H1 (cell line): ENCODE measurements at regions not wholly inside any gene's neighbourhood (a gene's known extent, or its start where the extent isn't known, plus 50 kb on each side); places are given as distances from the start of the nearest gene placed in this dataset.

Experiments
- CTCF ChIA-PET: fragments of 300-600 bp; sonication (Branson Sonifier 250); formaldehyde crosslinking; loops from one replicate; lab custom pipeline; 2021; ENCODE audit not compliant: partially characterized antibody; lab: Charles Lee
- POLR2A ChIA-PET: fragments of 300-600 bp; sonication (Branson Sonifier 250); formaldehyde crosslinking; loops from one replicate; lab custom pipeline; 2021; ENCODE audit warnings: inconsistent platforms; ENCODE audit not compliant: partially characterized antibody; lab: Charles Lee
- DNase-seq, 2 experiments: peaks; one replicate each; pipeline versions ENCODE4 v3.0.0 to v3.0.0-alpha.2; 2010 to 2022; ENCODE audit warnings: low spot score in 2 of 2, low read depth in 1 of 2, mixed read lengths in 1 of 2
- FAIRE-seq: peaks from 2 replicates; lab custom pipeline; 2011; peaks lifted over from hg19 to GRCh38; lab: Jason Lieb, UNC
- H2AFZ ChIP-seq: 2 replicates; pipeline ENCODE4 v1.8.1; 2012; ENCODE audit warnings: low read length, inconsistent platforms
- H2AK5ac ChIP-seq: 2 replicates; pipeline ENCODE4 v1.6.1; 2013; ENCODE audit warnings: low read depth, low read length
- H2BK120ac ChIP-seq: replicated peaks from 2 replicates; pipeline ENCODE3; 2013; ENCODE audit warnings: low read depth, low read length, inconsistent platforms
- H2BK12ac ChIP-seq: 2 replicates; pipeline ENCODE4 v1.6.1; 2013; ENCODE audit warnings: low read depth, low read length
- H2BK15ac ChIP-seq: 2 replicates; pipeline ENCODE4 v1.6.1; 2013; ENCODE audit warnings: low read length
- H2BK20ac ChIP-seq: 2 replicates; pipeline ENCODE4 v1.6.1; 2013; ENCODE audit warnings: low read length
- H2BK5ac ChIP-seq: 2 replicates; pipeline ENCODE4 v1.6.1; 2013; ENCODE audit warnings: low read depth, low read length
- H3K14ac ChIP-seq: 2 replicates; pipeline ENCODE4 v1.6.1; 2013; ENCODE audit warnings: inconsistent platforms; ENCODE audit not compliant: insufficient read length
- H3K18ac ChIP-seq: 2 replicates; pipeline ENCODE4 v1.6.1; 2013; ENCODE audit warnings: low read length; ENCODE audit errors: extremely low read depth
- H3K23ac ChIP-seq: 2 replicates; pipeline ENCODE4 v1.6.1; 2013; ENCODE audit warnings: inconsistent platforms; ENCODE audit not compliant: insufficient read length
- H3K23me2 ChIP-seq: 2 replicates; pipeline ENCODE4 v1.6.1; 2013; ENCODE audit warnings: low read depth, low read length
- H3K27ac ChIP-seq: 2 replicates; pipeline ENCODE4 v1.6.1; 2011; ENCODE audit warnings: low read depth, low read length, inconsistent platforms
- H3K27me3 ChIP-seq, 4 experiments: replicated peaks in 1 of 4; 1 replicate in 1 of 4; 2 replicates in 3 of 4; pipeline versions ENCODE4 v1.6.1 to v1.8.1; 2011 to 2013; ENCODE audit warnings: low read length in 3 of 4, mild to moderate bottlenecking in 3 of 4, inconsistent platforms in 2 of 4, mixed read lengths in 2 of 4, moderate library complexity in 1 of 4; ENCODE audit not compliant: control insufficient read depth in 3 of 4, insufficient read depth in 3 of 4; ENCODE audit errors: extremely low read depth in 1 of 4
- H3K36me3 ChIP-seq, 4 experiments: 2 replicates each; pipeline versions ENCODE4 v1.6.1 to v1.8.1; 2011 to 2013; ENCODE audit warnings: mild to moderate bottlenecking in 4 of 4, low read length in 3 of 4, moderate library complexity in 2 of 4, control low read depth in 1 of 4, inconsistent platforms in 1 of 4; ENCODE audit not compliant: insufficient read depth in 4 of 4, control insufficient read depth in 2 of 4
- H3K4ac ChIP-seq: replicated peaks from 2 replicates; pipeline ENCODE3; 2013; ENCODE audit warnings: low read length, low read depth, mixed read lengths, inconsistent platforms; ENCODE audit not compliant: insufficient read length
- H3K4me1 ChIP-seq, 4 experiments: replicated peaks in 1 of 4; 1 replicate in 1 of 4; 2 replicates in 3 of 4; pipeline versions ENCODE4 v1.6.1 to v1.8.1; 2011 to 2013; ENCODE audit warnings: low read length in 3 of 4, inconsistent platforms in 2 of 4, mixed read lengths in 1 of 4; ENCODE audit not compliant: insufficient read depth in 4 of 4, control insufficient read depth in 3 of 4
- H3K4me2 ChIP-seq, 2 experiments: 2 replicates each; pipeline versions ENCODE4 v1.6.1 to v1.8.1; 2011 to 2013; ENCODE audit warnings: low read depth in 2 of 2, low read length in 2 of 2, control low read depth in 1 of 2, inconsistent platforms in 1 of 2, mild to moderate bottlenecking in 1 of 2; ENCODE audit not compliant: insufficient read depth in 1 of 2
- H3K4me3 ChIP-seq, 4 experiments: fragments of 200-600, 300-600 bp in 1 of 4; sonication (generic), shearing (Covaris generic), sonication (Bioruptor Twin) in 1 of 4; 2 replicates each; pipeline versions ENCODE4 v1.5.1 to v1.8.1; 2011 to 2016; ENCODE audit warnings: low read length in 4 of 4, low read depth in 3 of 4, control low read depth in 2 of 4, inconsistent platforms in 2 of 4, mild to moderate bottlenecking in 2 of 4, mixed read lengths in 1 of 4, moderate library complexity in 1 of 4; ENCODE audit not compliant: insufficient read depth in 2 of 4; ENCODE audit errors: extremely low read depth in 1 of 4
- H3K56ac ChIP-seq: replicated peaks from 2 replicates; pipeline ENCODE3; 2013; ENCODE audit warnings: low read depth, mild to moderate bottlenecking, mixed read lengths, low read length, inconsistent platforms; ENCODE audit not compliant: insufficient read length
- H3K79me1 ChIP-seq: 2 replicates; pipeline ENCODE4 v1.6.1; 2013; ENCODE audit warnings: low read depth, low read length, control low read depth
- H3K79me2 ChIP-seq, 2 experiments: 2 replicates each; pipeline versions ENCODE4 v1.6.1 to v1.8.1; 2012 to 2013; ENCODE audit warnings: low read length in 2 of 2, mild to moderate bottlenecking in 2 of 2, inconsistent platforms in 1 of 2; ENCODE audit not compliant: insufficient read depth in 2 of 2, control insufficient read depth in 1 of 2
- H3K9ac ChIP-seq, 4 experiments: replicated peaks in 1 of 4; 1 replicate in 1 of 4; 2 replicates in 3 of 4; pipeline versions ENCODE4 v1.6.1 to v1.8.1; 2011 to 2013; ENCODE audit warnings: low read depth in 3 of 4, low read length in 3 of 4, control low read depth in 2 of 4, mild to moderate bottlenecking in 2 of 4, moderate library complexity in 2 of 4, inconsistent platforms in 1 of 4; ENCODE audit errors: extremely low read depth in 1 of 4
- H3K9me3 ChIP-seq, 2 experiments: 2 replicates each; pipeline versions ENCODE4 v1.6.1 to v1.8.1; 2012 to 2013; ENCODE audit warnings: mild to moderate bottlenecking in 2 of 2, moderate library complexity in 2 of 2, control low read depth in 1 of 2, inconsistent platforms in 1 of 2, low read depth in 1 of 2, low read length in 1 of 2, mixed read lengths in 1 of 2; ENCODE audit not compliant: insufficient read depth in 2 of 2
- H4K20me1 ChIP-seq, 2 experiments: replicated peaks in 1 of 2; 2 replicates each; pipeline versions ENCODE3 to v1.8.1; 2011 to 2013; ENCODE audit warnings: inconsistent platforms in 2 of 2, low read length in 2 of 2, mild to moderate bottlenecking in 1 of 2; ENCODE audit not compliant: insufficient read depth in 2 of 2, control insufficient read depth in 1 of 2
- H4K5ac ChIP-seq: 2 replicates; pipeline ENCODE4 v1.6.1; 2013; ENCODE audit warnings: low read length, low read depth, mixed read lengths, inconsistent platforms; ENCODE audit not compliant: insufficient read length
- H4K8ac ChIP-seq: 2 replicates; pipeline ENCODE4 v1.8.0; 2013; ENCODE audit warnings: mild to moderate bottlenecking, moderate library complexity, low read length, inconsistent platforms; ENCODE audit not compliant: insufficient read depth; ENCODE audit errors: extremely low read depth
- H4K91ac ChIP-seq: replicated peaks from 2 replicates; pipeline ENCODE3; 2013; ENCODE audit warnings: low read length, mixed read lengths, inconsistent platforms; ENCODE audit not compliant: insufficient read length
- BCL11A ChIP-seq, 2 experiments: IDR thresholded peaks; one replicate each; pipeline ENCODE4 v1.6.1; 2011; ENCODE audit warnings: low read depth in 2 of 2, low read length in 2 of 2, mild to moderate bottlenecking in 2 of 2
- BRCA1 ChIP-seq: IDR thresholded peaks from 2 replicates; pipeline ENCODE4 v1.6.1; 2012; ENCODE audit warnings: low read depth, low read length, improper control_type of control experiment
- CHD2 ChIP-seq: IDR thresholded peaks from 2 replicates; pipeline ENCODE4 v1.6.1; 2012; ENCODE audit warnings: low read length, improper control_type of control experiment
- JUND ChIP-seq: IDR thresholded peaks from 2 replicates; pipeline ENCODE4 v1.6.1; 2011; ENCODE audit warnings: mild to moderate bottlenecking, improper control_type of control experiment, low read length
- KDM4A ChIP-seq: IDR thresholded peaks from one replicate; pipeline ENCODE4 v1.7.1; 2012; ENCODE audit warnings: low read depth, mild to moderate bottlenecking, moderate library complexity, low read length, inconsistent platforms; ENCODE audit not compliant: severe bottlenecking
- KDM5A ChIP-seq: fragments of 200-600 bp; IDR thresholded peaks from 2 replicates; pipeline ENCODE4 v1.7.1; 2012; ENCODE audit warnings: mild to moderate bottlenecking, low read length, inconsistent platforms, mixed read lengths
- POU5F1 ChIP-seq: IDR thresholded peaks from 2 replicates; pipeline ENCODE4 v1.6.1; 2011; ENCODE audit warnings: low read depth, mild to moderate bottlenecking, low read length, moderate library complexity
- RNF2 ChIP-seq: fragments of 200-900, 300-1000 bp; sonication (generic); IDR thresholded peaks from 2 replicates; pipeline ENCODE4 v1.7.1; 2016; ENCODE audit warnings: borderline replicate concordance, low read depth, mild to moderate bottlenecking, antibody characterized with exemption, low read length; ENCODE audit not compliant: poor library complexity, severe bottlenecking; ENCODE audit errors: missing control alignments
- SIN3A ChIP-seq, 2 experiments: IDR thresholded peaks in 1 of 2; conservative IDR thresholded peaks in 1 of 2; 2 replicates each; pipeline ENCODE4 v1.6.1; 2011 to 2012; ENCODE audit warnings: low read length in 2 of 2, improper control_type of control experiment in 1 of 2, low read depth in 1 of 2, mild to moderate bottlenecking in 1 of 2
- SP2 ChIP-seq: IDR thresholded peaks from 2 replicates; pipeline ENCODE4 v1.6.1; 2012; ENCODE audit warnings: mild to moderate bottlenecking, low read length, inconsistent platforms
- WGBS, 2 experiments: shearing (Covaris generic) in 1 of 2; methylation state at CpG; one replicate each; pipeline versions ENCODE4 v1.1.6 to v1.1.7; 2013 to 2015; ENCODE audit warnings: low lambda C conversion rate in 2 of 2, mixed read lengths in 2 of 2, inconsistent platforms in 1 of 2, low coverage in 1 of 2, missing lambda C conversion rate in 1 of 2; ENCODE audit not compliant: insufficient replicate concordance in 2 of 2, insufficient coverage in 1 of 2, insufficient read length in 1 of 2; ENCODE audit errors: extremely low coverage in 1 of 2, missing lambda C conversion rate in 1 of 2; 5-methylcytosine and 5-hydroxymethylcytosine counted together

GRCh38 chr9:73280113-73280512 is 128.4 kb downstream of the ANXA1 start:
- no peaks in the 10 kb centered on the region for H3K27me3 ChIP-seq
- no peak overlapping the region for H2AK5ac ChIP-seq
- no peak overlapping the region for H3K56ac ChIP-seq
- POLR2A ChIA-PET: no interaction called here
- no peaks in the 10 kb centered on the region for H3K23me2 ChIP-seq
- H4K20me1 ChIP-seq: no peaks in the 10 kb centered on the region
- no peak overlapping the region for H2BK15ac ChIP-seq
- DNase-seq (no peak), FAIRE-seq (no peak)
- H4K91ac ChIP-seq: no peak overlapping the region
- H3K4me3 ChIP-seq: no peak overlapping the region
- H3K27ac ChIP-seq: no peak overlapping the region
- no peak overlapping the region for H3K18ac ChIP-seq
- 84% methylated on average over 3 of the region's 3 CpGs; no CpG with 5 or more reads in 1 of the 2 experiments for WGBS, 2 experiments
- CTCF ChIA-PET: interaction anchor here (1.0 to 3.7 kb wide), 4 partner anchors 10 to 286 kb away, joined by 3 to 24 read pairs (median 6); no protein-coding TSS in a partner anchor
- no peak overlapping the region for H2BK12ac ChIP-seq
- no peak overlapping the region for H3K23ac ChIP-seq
- no peak overlapping the region for H3K4ac ChIP-seq
- no peak overlapping the region for H2BK120ac ChIP-seq
- H3K4me2 ChIP-seq: no peak overlapping the region
- H4K5ac ChIP-seq: no peak overlapping the region
- H3K4me1 ChIP-seq: no peaks in the 10 kb centered on the region
- H2BK5ac ChIP-seq: no peak overlapping the region
- no peak overlapping the region for H3K9ac ChIP-seq
- no peak overlapping the region for H4K8ac ChIP-seq
- H3K36me3 ChIP-seq: no peaks in the 10 kb centered on the region
- TF ChIP-seq BRCA1: no peak
- TF ChIP-seq SIN3A (conservative IDR thresholded peaks at IDR 0.05 in 1 of 2, IDR thresholded peaks at IDR 0.05 in 1 of 2; ENCODE audit: low read depth in 1 of 2, low read length in 2 of 2): no peak
- no peak for TF ChIP-seq JUND
- TF ChIP-seq POU5F1: no peak
- no peak for TF ChIP-seq BCL11A (IDR thresholded peaks at IDR 0.05; ENCODE audit: low read depth in 2 of 2, low read length in 2 of 2)
- no peak for TF ChIP-seq KDM4A
- no peak for TF ChIP-seq KDM5A
- TF ChIP-seq CHD2: no peak
- TF ChIP-seq SP2: no peak
- TF ChIP-seq RNF2: no peak
- H2BK20ac ChIP-seq: no peak overlapping the region
- H3K79me2 ChIP-seq: no peaks in the 10 kb centered on the region
- H3K14ac ChIP-seq: no peak overlapping the region
- no peaks in the 10 kb centered on the region for H3K79me1 ChIP-seq
- no peak overlapping the region for H2AFZ ChIP-seq
- no peaks in the 10 kb centered on the region for H3K9me3 ChIP-seq
